ENCODE measurements at regions not wholly inside any gene's neighbourhood (a gene's known extent, or its start where the extent isn't known, plus 50 kb on each side); places are given as distances from the start of the nearest gene placed in this dataset.
"Not testable (repeated sequence)": the region's sequence is repeated elsewhere in the genome, so short reads cannot be mapped to it uniquely, and the experiment has no call there.

- DNase-seq, result no peak
These were observed 268.4 kb downstream of the FAM170A start for GRCh38 chr5:119897537-119898370.

- DNase-seq, result no peak
These were observed 270.6 kb downstream of the FAM170A start for GRCh38 chr5:119899981-119900380.

- no peak for DNase-seq
These were observed 273.2 kb downstream of the FAM170A start for GRCh38 chr5:119902593-119902992.

- no peak for DNase-seq
These were observed 284.1 kb downstream of the FAM170A start for GRCh38 chr5:119913425-119913824.

GRCh38 chr5:119919279-119919678, 289.9 kb downstream of the FAM170A start:
- no peak for DNase-seq

GRCh38 chr5:119926301-119926700, 296.9 kb downstream of the FAM170A start:
- DNase-seq, result no peak

GRCh38 chr5:119928974-119929373, 299.6 kb downstream of the FAM170A start:
- no peak for DNase-seq

GRCh38 chr5:119930490-119930889, 301.1 kb downstream of the FAM170A start:
- DNase-seq, result no peak

- no peak for DNase-seq
These were observed 313.8 kb downstream of the FAM170A start for GRCh38 chr5:119943148-119943547.

GRCh38 chr5:119945691-119946090, 316.3 kb downstream of the FAM170A start:
- no peak for DNase-seq

GRCh38 chr5:119948162-119948561, 318.8 kb downstream of the FAM170A start:
- DNase-seq, result no peak

- DNase-seq, result no peak
These were observed 320.2 kb downstream of the FAM170A start for GRCh38 chr5:119949426-119949999.

GRCh38 chr5:119951330-119951934, 322.1 kb downstream of the FAM170A start:
- DNase-seq, result no peak

GRCh38 chr5:119953474-119953873, 324.1 kb downstream of the FAM170A start:
- no peak for DNase-seq

GRCh38 chr5:119954106-119954505, 324.7 kb downstream of the FAM170A start:
- no peak for DNase-seq

- no peak for DNase-seq
These were observed 332.6 kb downstream of the FAM170A start for GRCh38 chr5:119961993-119962392.

GRCh38 chr5:119966028-119966427, 336.7 kb downstream of the FAM170A start:
- DNase-seq, result no peak

GRCh38 chr5:119968690-119969089, 339.3 kb downstream of the FAM170A start:
- DNase-seq, result no peak

- DNase-seq, result not testable (repeated sequence)
These were observed 357.7 kb downstream of the FAM170A start for GRCh38 chr5:119987077-119987476.

- DNase-seq, result no peak
These were observed 362.3 kb downstream of the FAM170A start for GRCh38 chr5:119991625-119992024.

GRCh38 chr5:119996128-119996527, 366.8 kb downstream of the FAM170A start:
- no peak for DNase-seq

- no peak for DNase-seq
These were observed 378.2 kb downstream of the FAM170A start for GRCh38 chr5:120007598-120007997.

GRCh38 chr5:120012431-120012830, 383.1 kb downstream of the FAM170A start:
- DNase-seq, result no peak

- DNase-seq, result no peak
These were observed 385.2 kb downstream of the FAM170A start for GRCh38 chr5:120014535-120014934.

Measured in CD4-positive, alpha-beta T cell treated with Interferon gamma for 1 hour (primary cell).